K562 (cell line): ENCODE measurements at regions not wholly inside any gene's neighbourhood (a gene's known extent, or its start where the extent isn't known, plus 50 kb on each side); places are given as distances from the start of the nearest gene placed in this dataset.

Experiments used
- ATAC-seq: fragments of 200-7000 bp; cut with Tn5 transposase; 3 replicates; pipeline ENCODE4 v1.9.1; 2020; ENCODE audit warnings: moderate library complexity
- BruUV-seq: library from RNA; stranded (reverse); fragments of 400-500 nt; replicated peaks from 2 replicates; lab custom pipeline; 2021; lab: Mats Ljungman, UMichigan
- CTCF ChIA-PET: fragments of 300-600 bp; formaldehyde crosslinking; extraction: SDS; loops from one replicate; lab custom pipeline; 2021; ENCODE audit warnings: low intra/inter-chr PET ratio; lab: Yijun Ruan, JAX
- POLR2A ChIA-PET: fragments of 300-600, 350-650 bp; sonication (Branson Sonifier 250); formaldehyde crosslinking; extraction: SDS; loops from one replicate; lab custom pipeline; 2021; ENCODE audit warnings: antibody characterized with exemption, inconsistent platforms; lab: Yijun Ruan, JAX
- DNase-seq, 4 experiments: peaks; one replicate each; pipeline versions ENCODE4 v3.0.0 to v3.0.0-alpha.2; 2011 to 2018; ENCODE audit warnings: low spot score in 3 of 4, mixed read lengths in 3 of 4; ENCODE audit errors: extremely low read depth in 1 of 4
- FAIRE-seq: peaks from 2 replicates; lab custom pipeline; 2011; peaks lifted over from hg19 to GRCh38; lab: Jason Lieb, UNC
- H2AFZ ChIP-seq: 2 replicates; pipeline ENCODE4 v1.6.0; 2011; ENCODE audit warnings: low read depth, low read length, control low read depth, inconsistent platforms
- H3K27ac ChIP-seq: fragments of 200-600 bp; 3 replicates; pipeline ENCODE4 v1.8.0; 2011; ENCODE audit warnings: low read depth, mild to moderate bottlenecking, control low read depth, inconsistent platforms, low read length, moderate library complexity, mixed read lengths; ENCODE audit errors: extremely low read depth
- H3K27me3 ChIP-seq, 2 experiments: fragments of 300-600 bp in 1 of 2; 2 replicates in 1 of 2; 3 replicates in 1 of 2; pipeline versions ENCODE4 v1.6.0 to v1.8.0; 2011; ENCODE audit warnings: inconsistent platforms in 2 of 2, low read length in 2 of 2, mild to moderate bottlenecking in 1 of 2, mixed read lengths in 1 of 2, moderate library complexity in 1 of 2; ENCODE audit not compliant: control insufficient read depth in 2 of 2, insufficient read depth in 2 of 2
- H3K36me3 ChIP-seq: fragments of 300-600 bp; 3 replicates; pipeline ENCODE4 v1.8.0; 2011; ENCODE audit warnings: mild to moderate bottlenecking, low read length, inconsistent platforms; ENCODE audit not compliant: control insufficient read depth, insufficient read depth
- H3K4me1 ChIP-seq, 2 experiments: fragments of 200-600 bp in 1 of 2; replicated peaks in 1 of 2; 2 replicates in 1 of 2; 3 replicates in 1 of 2; pipeline versions ENCODE4 v1.5.1 to v1.8.0; 2011; ENCODE audit warnings: inconsistent platforms in 2 of 2, low read length in 2 of 2, mild to moderate bottlenecking in 1 of 2, mixed read lengths in 1 of 2, moderate library complexity in 1 of 2; ENCODE audit not compliant: control insufficient read depth in 2 of 2, insufficient read depth in 2 of 2
- H3K4me2 ChIP-seq: 2 replicates; pipeline ENCODE4 v1.6.1; 2011; ENCODE audit warnings: low read length, control low read depth, inconsistent platforms, mixed read lengths; ENCODE audit not compliant: insufficient read depth
- H3K4me3 ChIP-seq: fragments of 200-600 bp; sonication (generic), shearing (Covaris generic); 2 replicates; pipeline ENCODE4 v1.5.1; 2016; ENCODE audit warnings: control low read depth, inconsistent platforms
- H3K79me2 ChIP-seq: fragments of 200-600 bp; 3 replicates; pipeline ENCODE4 v1.8.0; 2011; ENCODE audit warnings: low read length, inconsistent platforms; ENCODE audit not compliant: control insufficient read depth, insufficient read depth
- H3K9ac ChIP-seq, 2 experiments: 2 replicates each; pipeline versions ENCODE4 v1.6.0 to v1.6.1; 2011; ENCODE audit warnings: low read depth in 2 of 2, low read length in 2 of 2, control low read depth in 1 of 2, inconsistent platforms in 1 of 2, mild to moderate bottlenecking in 1 of 2, mixed read lengths in 1 of 2; ENCODE audit not compliant: insufficient read depth in 1 of 2
- H3K9me1 ChIP-seq: one replicate; pipeline ENCODE4 v1.6.0; 2011; ENCODE audit warnings: inconsistent platforms, mild to moderate bottlenecking, low read length, moderate library complexity; ENCODE audit not compliant: control insufficient read depth, insufficient read depth
- H3K9me3 ChIP-seq: replicated peaks from 2 replicates; pipeline ENCODE4 v1.5.1; 2011; ENCODE audit warnings: low read depth, low read length, inconsistent platforms; ENCODE audit not compliant: control insufficient read depth, insufficient read depth
- H4K20me1 ChIP-seq: replicated peaks from 2 replicates; pipeline ENCODE4 v1.6.1; 2011; ENCODE audit warnings: low read length, inconsistent platforms, mixed read lengths; ENCODE audit not compliant: control insufficient read depth, insufficient read depth
- BCOR ChIP-seq: fragments of 450-650 bp; IDR thresholded peaks from 2 replicates; pipeline ENCODE4 v1.6.1; 2016
- CBFB ChIP-seq: sonication (generic); formaldehyde crosslinking; IDR thresholded peaks from 2 replicates; pipeline ENCODE4 v1.4.0; 2020; ENCODE audit warnings: mild to moderate bottlenecking, missing genetic modification reagents
- FOXA3 ChIP-seq, 2 experiments: fragments of 450-650 bp in 1 of 2; sonication (generic) in 1 of 2; formaldehyde crosslinking; IDR thresholded peaks in 1 of 2; conservative IDR thresholded peaks in 1 of 2; 2 replicates each; pipeline versions ENCODE4 v1.4.0 to v1.8.0; 2020 to 2022; ENCODE audit warnings: mild to moderate bottlenecking in 2 of 2, missing genetic modification reagents in 1 of 2
- FOXK1 ChIP-seq: sonication (generic); formaldehyde crosslinking; IDR thresholded peaks from 2 replicates; pipeline ENCODE4 v1.8.0; 2022; ENCODE audit warnings: missing genetic modification reagents, mild to moderate bottlenecking, borderline replicate concordance
- GATAD2A ChIP-seq: fragments of 450-650 bp; IDR thresholded peaks from 2 replicates; pipeline ENCODE4 v1.6.1; 2017
- MTA3 ChIP-seq: fragments of 450-650 bp; formaldehyde crosslinking; IDR thresholded peaks from 2 replicates; pipeline ENCODE4 v1.6.1; 2017; ENCODE audit warnings: mild to moderate bottlenecking, borderline replicate concordance
- MYNN ChIP-seq, 2 experiments: sonication (generic); formaldehyde crosslinking in 1 of 2; IDR thresholded peaks; 2 replicates each; pipeline versions ENCODE4 v1.5.0 to v1.6.1; 2016 to 2020; ENCODE audit warnings: antibody characterized with exemption in 1 of 2, missing genetic modification reagents in 1 of 2
- PHF8 ChIP-seq: fragments of 200-600 bp; sonication (generic); IDR thresholded peaks from 2 replicates; pipeline ENCODE4 v1.6.1; 2012; ENCODE audit warnings: mixed run types, mild to moderate bottlenecking, inconsistent platforms, low read length, moderate library complexity, borderline replicate concordance
- RBM15 ChIP-seq: fragments of 200-400 bp; formaldehyde crosslinking; IDR thresholded peaks from 2 replicates; pipeline ENCODE4 v1.6.1; 2018; ENCODE audit warnings: mild to moderate bottlenecking, low read length, moderate library complexity; ENCODE audit not compliant: insufficient read depth
- TEAD4 ChIP-seq, 2 experiments: sonication (generic) in 1 of 2; formaldehyde crosslinking in 1 of 2; IDR thresholded peaks; 2 replicates each; pipeline versions ENCODE4 v1.6.1 to v1.8.0; 2012 to 2022; ENCODE audit warnings: borderline replicate concordance in 1 of 2, inconsistent platforms in 1 of 2, low read length in 1 of 2, mild to moderate bottlenecking in 1 of 2, missing genetic modification reagents in 1 of 2
- ZKSCAN1 ChIP-seq: fragments of 150-350 bp; IDR thresholded peaks from 2 replicates; pipeline ENCODE4 v1.6.1; 2016; ENCODE audit warnings: low read depth, low read length
- ZNF445 ChIP-seq: fragments of 250-450 bp; sonication (Bioruptor Pico); IDR thresholded peaks from 2 replicates; pipeline ENCODE4 v1.4.0; 2020; ENCODE audit warnings: low read depth, mild to moderate bottlenecking, moderate library complexity
- WGBS: fragments of 100-300 bp; shearing (Covaris generic); methylation state at CpG from one replicate; pipeline ENCODE4 v1.1.6; 2016; ENCODE audit warnings: low coverage, mixed read lengths; ENCODE audit not compliant: insufficient coverage; ENCODE audit errors: missing lambda C conversion rate; 5-methylcytosine and 5-hydroxymethylcytosine counted together
- in situ Hi-C: fragments of 300-500 bp; cut with MboI; formaldehyde crosslinking; loops from 4 replicates; pipeline ENCODE4 v1.15.0; 2018; ENCODE audit warnings: inconsistent platforms, mixed read lengths
- intact Hi-C: fragments of 100-400 bp; cut with micrococcal nuclease; formaldehyde crosslinking; loops from 2 replicates; pipeline ENCODE4 v1.14.2; 2022
- TF ChIP-seq, protein P1 (sequence below): sonication (generic); IDR thresholded peaks from 2 replicates; pipeline ENCODE4 v1.6.1; 2016
- TF ChIP-seq, protein P2 (sequence below): sonication (generic); formaldehyde crosslinking; IDR thresholded peaks from 2 replicates; pipeline ENCODE4 v1.8.1; 2022; ENCODE audit warnings: missing genetic modification reagents

GRCh38 chr6:166852451-166852975, 103.8 kb downstream of the RNASET2 start:
- Histone ChIP-seq H3K4me3 (no peak overlapping the region), H3K4me1 (peaks cover 11 to 21% of the 10 kb centered on the region in 2 experiments), H3K27me3 (peaks cover 2 to 37% of the 10 kb centered on the region in 2 experiments; a peak in 2 of 5 replicates), H3K36me3 (no peaks in the 10 kb centered on the region), H3K9ac (no peak overlapping the region; a peak in 1 of 4 replicates), H3K27ac (no peak overlapping the region), H3K9me1 (no peaks in the 10 kb centered on the region)
- 26% methylated on average over 18 of the region's 18 CpGs for WGBS
- in situ Hi-C loops, result no loop called here
- BruUV-seq, result no TSS peak
- no peak for ATAC-seq
- intact Hi-C loops, result no loop called here
- FAIRE-seq, result no peak
- TF ChIP-seq BCOR (no peak), TEAD4 (IDR thresholded peaks at IDR 0.05; ENCODE audit: low read length) (no peak), TEAD4 (CRISPR knock-in tag; IDR thresholded peaks at IDR 0.05; ENCODE audit: borderline replicate concordance) (no peak)
- TF ChIP-seq, all 486 proteins: peak for 0
- no peaks in the 10 kb centered on the region for H4K20me1 ChIP-seq
- ChIA-PET POLR2A (no interaction called here), CTCF (no interaction called here)
- H3K4me2 ChIP-seq, result no peak overlapping the region
- no peak for DNase-seq
- no peaks in the 10 kb centered on the region for H3K9me3 ChIP-seq
- H3K79me2 ChIP-seq, result no peaks in the 10 kb centered on the region
- H2AFZ ChIP-seq, result no peak overlapping the region

GRCh38 chr6:166851911-166852310, 104.4 kb downstream of the RNASET2 start:
- H3K9ac ChIP-seq, result no peak overlapping the region
- POLR2A ChIA-PET, result no interaction called here
- no peaks in the 10 kb centered on the region for H3K79me2 ChIP-seq
- in situ Hi-C loops (no loop called here), intact Hi-C loops (loop anchor here (2.0 kb wide), 1 partner anchor 99 kb away; no protein-coding TSS in a partner anchor)
- no peak overlapping the region for H2AFZ ChIP-seq
- ATAC-seq (no peak), DNase-seq (no peak), FAIRE-seq (no peak)
- WGBS, result 50% methylated on average over 6 of the region's 6 CpGs
- H3K9me1 ChIP-seq, result no peaks in the 10 kb centered on the region
- TF ChIP-seq MYNN (IDR thresholded peaks at IDR 0.05), result no peak
- no peak for TF ChIP-seq MYNN (CRISPR knock-in tag; IDR thresholded peaks at IDR 0.05)
- TF ChIP-seq CBFB (CRISPR knock-in tag), result no peak
- TF ChIP-seq FOXK1 (CRISPR knock-in tag), result no peak
- TF ChIP-seq GATAD2A, result no peak
- no peak for TF ChIP-seq ZNF445 (CRISPR knock-in tag)
- no peak for TF ChIP-seq PHF8
- no peak for TF ChIP-seq MTA3
- no peak for TF ChIP-seq ZKSCAN1
- no peak for TF ChIP-seq RBM15
- TF ChIP-seq, protein P1, sequence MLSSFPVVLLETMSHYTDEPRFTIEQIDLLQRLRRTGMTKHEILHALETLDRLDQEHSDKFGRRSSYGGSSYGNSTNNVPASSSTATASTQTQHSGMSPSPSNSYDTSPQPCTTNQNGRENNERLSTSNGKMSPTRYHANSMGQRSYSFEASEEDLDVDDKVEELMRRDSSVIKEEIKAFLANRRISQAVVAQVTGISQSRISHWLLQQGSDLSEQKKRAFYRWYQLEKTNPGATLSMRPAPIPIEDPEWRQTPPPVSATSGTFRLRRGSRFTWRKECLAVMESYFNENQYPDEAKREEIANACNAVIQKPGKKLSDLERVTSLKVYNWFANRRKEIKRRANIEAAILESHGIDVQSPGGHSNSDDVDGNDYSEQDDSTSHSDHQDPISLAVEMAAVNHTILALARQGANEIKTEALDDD, result no peak
- TF ChIP-seq FOXA3 (CRISPR knock-in tag; conservative IDR thresholded peaks at IDR 0.05 in 1 of 2, IDR thresholded peaks at IDR 0.05 in 1 of 2), result no peak
- TF ChIP-seq, protein P2, sequence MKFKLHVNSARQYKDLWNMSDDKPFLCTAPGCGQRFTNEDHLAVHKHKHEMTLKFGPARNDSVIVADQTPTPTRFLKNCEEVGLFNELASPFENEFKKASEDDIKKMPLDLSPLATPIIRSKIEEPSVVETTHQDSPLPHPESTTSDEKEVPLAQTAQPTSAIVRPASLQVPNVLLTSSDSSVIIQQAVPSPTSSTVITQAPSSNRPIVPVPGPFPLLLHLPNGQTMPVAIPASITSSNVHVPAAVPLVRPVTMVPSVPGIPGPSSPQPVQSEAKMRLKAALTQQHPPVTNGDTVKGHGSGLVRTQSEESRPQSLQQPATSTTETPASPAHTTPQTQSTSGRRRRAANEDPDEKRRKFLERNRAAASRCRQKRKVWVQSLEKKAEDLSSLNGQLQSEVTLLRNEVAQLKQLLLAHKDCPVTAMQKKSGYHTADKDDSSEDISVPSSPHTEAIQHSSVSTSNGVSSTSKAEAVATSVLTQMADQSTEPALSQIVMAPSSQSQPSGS (CRISPR knock-in tag), result no peak
- H3K9me3 ChIP-seq, result no peaks in the 10 kb centered on the region
- no peak overlapping the region for H3K27ac ChIP-seq
- BruUV-seq, result no TSS peak
- H3K36me3 ChIP-seq, result no peaks in the 10 kb centered on the region
- peaks cover 11 to 21% of the 10 kb centered on the region in 2 experiments for H3K4me1 ChIP-seq
- no peaks in the 10 kb centered on the region for H4K20me1 ChIP-seq
- no peak overlapping the region for H3K4me2 ChIP-seq
- CTCF ChIA-PET, result no interaction called here
- no peak overlapping the region for H3K4me3 ChIP-seq
- peaks cover 2 to 32% of the 10 kb centered on the region in 2 experiments; a peak in 2 of 5 replicates for H3K27me3 ChIP-seq
